H1 (cell line): ENCODE measurements at regions not wholly inside any gene's neighbourhood (a gene's known extent, or its start where the extent isn't known, plus 50 kb on each side); places are given as distances from the start of the nearest gene placed in this dataset.

Source experiments
- CTCF ChIA-PET: fragments of 300-600 bp; sonication (Branson Sonifier 250); formaldehyde crosslinking; loops from one replicate; lab custom pipeline; 2021; ENCODE audit not compliant: partially characterized antibody; lab: Charles Lee
- POLR2A ChIA-PET: fragments of 300-600 bp; sonication (Branson Sonifier 250); formaldehyde crosslinking; loops from one replicate; lab custom pipeline; 2021; ENCODE audit warnings: inconsistent platforms; ENCODE audit not compliant: partially characterized antibody; lab: Charles Lee
- DNase-seq, 2 experiments: peaks; one replicate each; pipeline versions ENCODE4 v3.0.0 to v3.0.0-alpha.2; 2010 to 2022; ENCODE audit warnings: low spot score in 2 of 2, low read depth in 1 of 2, mixed read lengths in 1 of 2
- FAIRE-seq: peaks from 2 replicates; lab custom pipeline; 2011; peaks lifted over from hg19 to GRCh38; lab: Jason Lieb, UNC
- H2AFZ ChIP-seq: 2 replicates; pipeline ENCODE4 v1.8.1; 2012; ENCODE audit warnings: low read length, inconsistent platforms
- H2AK5ac ChIP-seq: 2 replicates; pipeline ENCODE4 v1.6.1; 2013; ENCODE audit warnings: low read depth, low read length
- H2BK120ac ChIP-seq: replicated peaks from 2 replicates; pipeline ENCODE3; 2013; ENCODE audit warnings: low read depth, low read length, inconsistent platforms
- H2BK12ac ChIP-seq: 2 replicates; pipeline ENCODE4 v1.6.1; 2013; ENCODE audit warnings: low read depth, low read length
- H2BK15ac ChIP-seq: 2 replicates; pipeline ENCODE4 v1.6.1; 2013; ENCODE audit warnings: low read length
- H2BK20ac ChIP-seq: 2 replicates; pipeline ENCODE4 v1.6.1; 2013; ENCODE audit warnings: low read length
- H2BK5ac ChIP-seq: 2 replicates; pipeline ENCODE4 v1.6.1; 2013; ENCODE audit warnings: low read depth, low read length
- H3K14ac ChIP-seq: 2 replicates; pipeline ENCODE4 v1.6.1; 2013; ENCODE audit warnings: inconsistent platforms; ENCODE audit not compliant: insufficient read length
- H3K18ac ChIP-seq: 2 replicates; pipeline ENCODE4 v1.6.1; 2013; ENCODE audit warnings: low read length; ENCODE audit errors: extremely low read depth
- H3K23ac ChIP-seq: 2 replicates; pipeline ENCODE4 v1.6.1; 2013; ENCODE audit warnings: inconsistent platforms; ENCODE audit not compliant: insufficient read length
- H3K23me2 ChIP-seq: 2 replicates; pipeline ENCODE4 v1.6.1; 2013; ENCODE audit warnings: low read depth, low read length
- H3K27ac ChIP-seq: 2 replicates; pipeline ENCODE4 v1.6.1; 2011; ENCODE audit warnings: low read depth, low read length, inconsistent platforms
- H3K27me3 ChIP-seq, 4 experiments: replicated peaks in 1 of 4; 1 replicate in 1 of 4; 2 replicates in 3 of 4; pipeline versions ENCODE4 v1.6.1 to v1.8.1; 2011 to 2013; ENCODE audit warnings: low read length in 3 of 4, mild to moderate bottlenecking in 3 of 4, inconsistent platforms in 2 of 4, mixed read lengths in 2 of 4, moderate library complexity in 1 of 4; ENCODE audit not compliant: control insufficient read depth in 3 of 4, insufficient read depth in 3 of 4; ENCODE audit errors: extremely low read depth in 1 of 4
- H3K36me3 ChIP-seq, 4 experiments: 2 replicates each; pipeline versions ENCODE4 v1.6.1 to v1.8.1; 2011 to 2013; ENCODE audit warnings: mild to moderate bottlenecking in 4 of 4, low read length in 3 of 4, moderate library complexity in 2 of 4, control low read depth in 1 of 4, inconsistent platforms in 1 of 4; ENCODE audit not compliant: insufficient read depth in 4 of 4, control insufficient read depth in 2 of 4
- H3K4ac ChIP-seq: replicated peaks from 2 replicates; pipeline ENCODE3; 2013; ENCODE audit warnings: low read length, low read depth, mixed read lengths, inconsistent platforms; ENCODE audit not compliant: insufficient read length
- H3K4me1 ChIP-seq, 4 experiments: replicated peaks in 1 of 4; 1 replicate in 1 of 4; 2 replicates in 3 of 4; pipeline versions ENCODE4 v1.6.1 to v1.8.1; 2011 to 2013; ENCODE audit warnings: low read length in 3 of 4, inconsistent platforms in 2 of 4, mixed read lengths in 1 of 4; ENCODE audit not compliant: insufficient read depth in 4 of 4, control insufficient read depth in 3 of 4
- H3K4me2 ChIP-seq, 2 experiments: 2 replicates each; pipeline versions ENCODE4 v1.6.1 to v1.8.1; 2011 to 2013; ENCODE audit warnings: low read depth in 2 of 2, low read length in 2 of 2, control low read depth in 1 of 2, inconsistent platforms in 1 of 2, mild to moderate bottlenecking in 1 of 2; ENCODE audit not compliant: insufficient read depth in 1 of 2
- H3K4me3 ChIP-seq, 4 experiments: fragments of 200-600, 300-600 bp in 1 of 4; sonication (generic), shearing (Covaris generic), sonication (Bioruptor Twin) in 1 of 4; 2 replicates each; pipeline versions ENCODE4 v1.5.1 to v1.8.1; 2011 to 2016; ENCODE audit warnings: low read length in 4 of 4, low read depth in 3 of 4, control low read depth in 2 of 4, inconsistent platforms in 2 of 4, mild to moderate bottlenecking in 2 of 4, mixed read lengths in 1 of 4, moderate library complexity in 1 of 4; ENCODE audit not compliant: insufficient read depth in 2 of 4; ENCODE audit errors: extremely low read depth in 1 of 4
- H3K56ac ChIP-seq: replicated peaks from 2 replicates; pipeline ENCODE3; 2013; ENCODE audit warnings: low read depth, mild to moderate bottlenecking, mixed read lengths, low read length, inconsistent platforms; ENCODE audit not compliant: insufficient read length
- H3K79me1 ChIP-seq: 2 replicates; pipeline ENCODE4 v1.6.1; 2013; ENCODE audit warnings: low read depth, low read length, control low read depth
- H3K79me2 ChIP-seq, 2 experiments: 2 replicates each; pipeline versions ENCODE4 v1.6.1 to v1.8.1; 2012 to 2013; ENCODE audit warnings: low read length in 2 of 2, mild to moderate bottlenecking in 2 of 2, inconsistent platforms in 1 of 2; ENCODE audit not compliant: insufficient read depth in 2 of 2, control insufficient read depth in 1 of 2
- H3K9ac ChIP-seq, 4 experiments: replicated peaks in 1 of 4; 1 replicate in 1 of 4; 2 replicates in 3 of 4; pipeline versions ENCODE4 v1.6.1 to v1.8.1; 2011 to 2013; ENCODE audit warnings: low read depth in 3 of 4, low read length in 3 of 4, control low read depth in 2 of 4, mild to moderate bottlenecking in 2 of 4, moderate library complexity in 2 of 4, inconsistent platforms in 1 of 4; ENCODE audit errors: extremely low read depth in 1 of 4
- H3K9me3 ChIP-seq, 2 experiments: 2 replicates each; pipeline versions ENCODE4 v1.6.1 to v1.8.1; 2012 to 2013; ENCODE audit warnings: mild to moderate bottlenecking in 2 of 2, moderate library complexity in 2 of 2, control low read depth in 1 of 2, inconsistent platforms in 1 of 2, low read depth in 1 of 2, low read length in 1 of 2, mixed read lengths in 1 of 2; ENCODE audit not compliant: insufficient read depth in 2 of 2
- H4K20me1 ChIP-seq, 2 experiments: replicated peaks in 1 of 2; 2 replicates each; pipeline versions ENCODE3 to v1.8.1; 2011 to 2013; ENCODE audit warnings: inconsistent platforms in 2 of 2, low read length in 2 of 2, mild to moderate bottlenecking in 1 of 2; ENCODE audit not compliant: insufficient read depth in 2 of 2, control insufficient read depth in 1 of 2
- H4K5ac ChIP-seq: 2 replicates; pipeline ENCODE4 v1.6.1; 2013; ENCODE audit warnings: low read length, low read depth, mixed read lengths, inconsistent platforms; ENCODE audit not compliant: insufficient read length
- H4K8ac ChIP-seq: 2 replicates; pipeline ENCODE4 v1.8.0; 2013; ENCODE audit warnings: mild to moderate bottlenecking, moderate library complexity, low read length, inconsistent platforms; ENCODE audit not compliant: insufficient read depth; ENCODE audit errors: extremely low read depth
- H4K91ac ChIP-seq: replicated peaks from 2 replicates; pipeline ENCODE3; 2013; ENCODE audit warnings: low read length, mixed read lengths, inconsistent platforms; ENCODE audit not compliant: insufficient read length
- CTBP2 ChIP-seq: IDR thresholded peaks from 2 replicates; pipeline ENCODE4 v1.7.0; 2011; ENCODE audit warnings: borderline replicate concordance, mild to moderate bottlenecking, moderate library complexity, mixed read lengths, low read length; ENCODE audit not compliant: insufficient read depth, insufficient read length
- EZH2 ChIP-seq: fragments of 200-600 bp; sonication (generic); IDR thresholded peaks from 2 replicates; pipeline ENCODE4 v1.7.1; 2012; ENCODE audit warnings: low read depth, mild to moderate bottlenecking, moderate library complexity, low read length, inconsistent platforms; ENCODE audit not compliant: severe bottlenecking
- FOSL1 ChIP-seq: IDR thresholded peaks from 2 replicates; pipeline ENCODE4 v1.6.1; 2011; ENCODE audit warnings: mild to moderate bottlenecking, low read depth, low read length, moderate library complexity; ENCODE audit not compliant: insufficient read depth
- MAX ChIP-seq: IDR thresholded peaks from 2 replicates; pipeline ENCODE4 v1.6.1; 2012; ENCODE audit warnings: inconsistent platforms
- PHF8 ChIP-seq: fragments of 200-600 bp; sonication (generic); conservative IDR thresholded peaks from 2 replicates; pipeline ENCODE4 v1.7.1; 2012; ENCODE audit warnings: low read depth, mild to moderate bottlenecking, inconsistent platforms, low read length, moderate library complexity
- SIN3A ChIP-seq, 2 experiments: IDR thresholded peaks in 1 of 2; conservative IDR thresholded peaks in 1 of 2; 2 replicates each; pipeline ENCODE4 v1.6.1; 2011 to 2012; ENCODE audit warnings: low read length in 2 of 2, improper control_type of control experiment in 1 of 2, low read depth in 1 of 2, mild to moderate bottlenecking in 1 of 2
- WGBS, 2 experiments: shearing (Covaris generic) in 1 of 2; methylation state at CpG; one replicate each; pipeline versions ENCODE4 v1.1.6 to v1.1.7; 2013 to 2015; ENCODE audit warnings: low lambda C conversion rate in 2 of 2, mixed read lengths in 2 of 2, inconsistent platforms in 1 of 2, low coverage in 1 of 2, missing lambda C conversion rate in 1 of 2; ENCODE audit not compliant: insufficient replicate concordance in 2 of 2, insufficient coverage in 1 of 2, insufficient read length in 1 of 2; ENCODE audit errors: extremely low coverage in 1 of 2, missing lambda C conversion rate in 1 of 2; 5-methylcytosine and 5-hydroxymethylcytosine counted together

- Histone ChIP-seq H3K4me2 (no peak overlapping the region), H4K20me1 (no peaks in the 10 kb centered on the region), H4K91ac (no peak overlapping the region), H3K4me1 (no peaks in the 10 kb centered on the region), H4K8ac (no peak overlapping the region), H3K4me3 (no peak overlapping the region), H3K23ac (no peak overlapping the region), H3K79me2 (no peaks in the 10 kb centered on the region), H3K9me3 (peaks cover 3 to 8% of the 10 kb centered on the region in 2 experiments), H3K36me3 (no peaks in the 10 kb centered on the region), H3K9ac (no peak overlapping the region), H2AK5ac (no peak overlapping the region), H3K14ac (no peak overlapping the region), H3K4ac (no peak overlapping the region), H2BK15ac (no peak overlapping the region), H3K79me1 (no peaks in the 10 kb centered on the region), H2AFZ (no peak overlapping the region; the same call in 1 of the 2 replicates), H2BK12ac (no peak overlapping the region), H2BK5ac (no peak overlapping the region), H3K56ac (no peak overlapping the region), H3K23me2 (no peaks in the 10 kb centered on the region), H2BK20ac (no peak overlapping the region), H3K18ac (no peak overlapping the region), H3K27ac (no peak overlapping the region), H2BK120ac (no peak overlapping the region), H3K27me3 (no peaks in the 10 kb centered on the region), H4K5ac (no peak overlapping the region)
- FAIRE-seq (no peak), DNase-seq (no peak)
- POLR2A ChIA-PET = no interaction called here
- WGBS, 2 experiments = 85% methylated on average over 3 of the region's 3 CpGs; no CpG with 5 or more reads in 1 of the 2 experiments
- CTCF ChIA-PET = interaction anchor here (1.6 kb wide), 1 partner anchor 17 kb away, joined by 5 read pairs; no protein-coding TSS in a partner anchor
- TF ChIP-seq PHF8 = no peak
- no peak for TF ChIP-seq EZH2
- no peak for TF ChIP-seq SIN3A (conservative IDR thresholded peaks at IDR 0.05 in 1 of 2, IDR thresholded peaks at IDR 0.05 in 1 of 2; ENCODE audit: low read depth in 1 of 2, low read length in 2 of 2)
- no peak for TF ChIP-seq FOSL1
- TF ChIP-seq MAX = no peak
- no peak for TF ChIP-seq CTBP2
Observed at GRCh38 chr2:166592750-166593149, 98.7 kb upstream of the SCN7A start.
